Progenitor cell of endocrine pancreas (in vitro differentiated cells): ENCODE measurements at regions not wholly inside any gene's neighbourhood (a gene's known extent, or its start where the extent isn't known, plus 50 kb on each side); places are given as distances from the start of the nearest gene placed in this dataset.

ENCODE experiments used
- DNase-seq: peaks from one replicate; pipeline ENCODE4 v3.0.0; 2021; ENCODE audit warnings: low spot score; ENCODE audit not compliant: unreplicated experiment
- H3K27ac Mint-ChIP-seq: 2 replicates; pipeline ENCODE4 v1.8.0; 2021; ENCODE audit warnings: mild to moderate bottlenecking, moderate library complexity, mixed read lengths
- H3K27me3 Mint-ChIP-seq: 2 replicates; pipeline ENCODE4 v1.8.0; 2021; ENCODE audit warnings: mixed read lengths
- H3K36me3 Mint-ChIP-seq: 2 replicates; pipeline ENCODE4 v1.8.0; 2022; ENCODE audit warnings: mixed read lengths; ENCODE audit not compliant: insufficient read depth
- H3K4me1 Mint-ChIP-seq: 2 replicates; pipeline ENCODE4 v1.8.0; 2021; ENCODE audit warnings: low read depth, mixed read lengths
- H3K4me3 Mint-ChIP-seq: 2 replicates; pipeline ENCODE4 v1.8.0; 2021; ENCODE audit warnings: low read depth, mild to moderate bottlenecking, moderate library complexity, mixed read lengths
- H3K9me3 Mint-ChIP-seq: 2 replicates; pipeline ENCODE4 v1.8.0; 2021; ENCODE audit warnings: low read depth, mixed read lengths
- CTCF ChIP-seq: fragments of 200-600 bp; sonication (generic); IDR thresholded peaks from one replicate; pipeline ENCODE4 v1.5.0; 2021; ENCODE audit warnings: antibody characterized with exemption, mild to moderate bottlenecking; ENCODE audit not compliant: unreplicated experiment

GRCh38 chr1:22245100-22245650, 102.3 kb upstream of the WNT4 start:
- Mint-ChIP-seq H3K4me3 (no peak overlapping the region), H3K27me3 (peaks cover 57% of the 10 kb centered on the region), H3K36me3 (no peaks in the 10 kb centered on the region), H3K9me3 (no peaks in the 10 kb centered on the region), H3K4me1 (no peaks in the 10 kb centered on the region), H3K27ac (no peak overlapping the region)
- DNase-seq: no peak
- no peak for TF ChIP-seq CTCF

- DNase-seq: no peak
- Mint-ChIP-seq H3K27me3 (peaks cover 59% of the 10 kb centered on the region), H3K9me3 (no peaks in the 10 kb centered on the region), H3K27ac (no peak overlapping the region), H3K36me3 (no peaks in the 10 kb centered on the region), H3K4me3 (no peak overlapping the region), H3K4me1 (no peaks in the 10 kb centered on the region)
- TF ChIP-seq CTCF: no peak
These were observed 102.8 kb upstream of the WNT4 start for GRCh38 chr1:22245726-22246125.

GRCh38 chr1:22246755-22247480, 104.0 kb upstream of the WNT4 start:
- H3K27me3 Mint-ChIP-seq: peaks cover 59% of the 10 kb centered on the region
- DNase-seq: no peak
- H3K27ac Mint-ChIP-seq: no peak overlapping the region
- peaks cover under 1% of the 10 kb centered on the region for H3K4me1 Mint-ChIP-seq
- no peak overlapping the region for H3K4me3 Mint-ChIP-seq
- no peaks in the 10 kb centered on the region for H3K9me3 Mint-ChIP-seq
- H3K36me3 Mint-ChIP-seq: no peaks in the 10 kb centered on the region
- no peak for TF ChIP-seq CTCF

- no peak for TF ChIP-seq CTCF
- Mint-ChIP-seq H3K36me3 (no peaks in the 10 kb centered on the region), H3K4me3 (no peak overlapping the region), H3K27ac (no peak overlapping the region), H3K27me3 (peaks cover 60% of the 10 kb centered on the region), H3K9me3 (no peaks in the 10 kb centered on the region), H3K4me1 (peaks cover 5% of the 10 kb centered on the region)
- no peak for DNase-seq
These were observed 104.8 kb upstream of the WNT4 start for GRCh38 chr1:22247527-22248245.

GRCh38 chr1:22248746-22249145, 105.8 kb upstream of the WNT4 start:
- Mint-ChIP-seq H3K9me3 (no peaks in the 10 kb centered on the region), H3K4me3 (no peak overlapping the region), H3K36me3 (no peaks in the 10 kb centered on the region), H3K4me1 (peaks cover 14% of the 10 kb centered on the region), H3K27me3 (peaks cover 64% of the 10 kb centered on the region), H3K27ac (no peak overlapping the region)
- DNase-seq: no peak
- TF ChIP-seq CTCF: no peak
